NCI-H146 treated with DMSO at 0.1 percent for 48 hours (cell line): ENCODE measurements at regions not wholly inside any gene's neighbourhood (a gene's known extent, or its start where the extent isn't known, plus 50 kb on each side); places are given as distances from the start of the nearest gene placed in this dataset.

Source experiments
- DNase-seq: peaks from one replicate; lab custom pipeline; 2025; ENCODE audit not compliant: unreplicated experiment; lab: John Stamatoyannopoulos, UW

DNA sequence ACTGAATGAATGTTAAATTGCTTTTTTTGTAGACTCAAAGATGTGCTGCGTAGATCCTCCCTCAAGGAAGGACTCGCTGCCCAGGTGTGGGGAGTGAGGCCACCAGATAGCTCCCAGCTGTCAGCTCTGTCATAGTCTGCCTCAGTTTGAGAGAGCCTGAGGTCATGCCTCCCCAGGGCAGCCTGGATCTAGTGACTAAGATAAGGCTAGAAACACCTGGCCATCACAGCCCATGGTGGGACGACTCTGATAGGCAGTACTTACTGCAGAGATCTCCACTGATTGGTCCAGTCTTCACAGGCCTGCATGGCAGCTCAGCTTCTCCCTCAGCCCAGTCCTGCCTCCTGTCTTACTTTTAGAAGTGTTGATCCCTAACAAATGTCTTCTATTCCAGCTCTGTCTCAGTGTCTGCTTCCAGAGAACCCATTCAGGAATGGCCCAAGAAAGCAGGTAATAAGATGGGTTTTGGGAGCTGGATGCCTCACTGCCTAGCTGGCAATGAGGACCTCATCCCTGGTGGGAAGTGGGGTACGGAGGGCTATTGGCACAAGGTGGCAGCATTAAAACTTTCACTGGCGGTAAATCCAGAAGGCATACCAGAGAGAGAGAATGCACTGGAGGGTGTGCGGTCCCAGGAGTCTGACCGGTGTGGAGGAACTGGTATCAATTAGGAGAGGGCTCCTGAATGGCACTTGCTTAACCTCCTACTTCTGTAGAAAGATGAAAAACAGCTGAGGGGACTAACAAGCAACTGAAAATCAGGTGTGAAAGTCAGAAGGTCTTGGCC lies 55.3 kb upstream of the GPR37L1 start:
- DNase-seq, result peak; percentile 58

GRCh38 chr1:202068596-202068995 lies 54.1 kb upstream of the GPR37L1 start:
- DNase-seq, result no peak

DNA sequence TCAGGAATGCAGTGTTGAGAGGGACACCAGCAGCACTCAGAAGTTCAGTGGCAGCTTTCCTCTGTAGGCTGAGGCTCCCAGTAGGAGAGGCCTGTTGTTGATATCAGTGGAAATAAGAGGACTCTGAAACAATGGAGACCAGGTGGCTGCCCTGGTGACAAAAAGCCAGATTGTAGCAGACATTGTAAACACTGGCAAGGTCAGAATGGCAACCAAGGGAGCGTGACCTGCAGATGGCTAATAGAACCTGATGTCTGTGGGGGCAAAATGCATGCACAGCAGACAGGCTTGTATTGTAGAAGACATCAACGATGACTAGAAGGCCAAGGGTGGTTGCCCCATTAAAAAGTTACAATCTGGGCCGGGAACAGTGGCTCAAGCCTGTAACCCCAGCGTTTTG lies 53.1 kb upstream of the GPR37L1 start:
- peak; percentile 93 for DNase-seq

GRCh38 chr1:202072211-202072765 lies 50.4 kb upstream of the GPR37L1 start:
- no peak for DNase-seq
